Ovary (tissue), 7 donors: ENCODE measurements at regions not wholly inside any gene's neighbourhood (a gene's known extent, or its start where the extent isn't known, plus 50 kb on each side); places are given as distances from the start of the nearest gene placed in this dataset.

Source experiments
- DNase-seq, 5 donors: peaks; one replicate each; pipeline ENCODE4 v3.0.0-alpha.2; 2019 to 2020
- H3K27ac ChIP-seq, 2 donors: fragments of 200-600 bp; one replicate each; pipeline versions ENCODE4 v1.5.1 to v1.8.0; 2019 to 2022
- H3K27me3 ChIP-seq: fragments of 200-600 bp; one replicate; pipeline ENCODE4 v1.8.0; 2022
- H3K36me3 ChIP-seq: fragments of 200-600 bp; sonication (generic); one replicate; pipeline ENCODE4 v1.5.1; 2019
- H3K4me1 ChIP-seq: one replicate; pipeline ENCODE4 v1.8.1; 2013; ENCODE audit warnings: mild to moderate bottlenecking, moderate library complexity; ENCODE audit not compliant: insufficient read depth
- H3K4me3 ChIP-seq: fragments of 200-600 bp; sonication (generic); one replicate; pipeline ENCODE4 v1.5.1; 2017
- H3K9me3 ChIP-seq, 2 donors: fragments of 200-600 bp in 1 of 2; sonication (generic) in 1 of 2; one replicate each; pipeline versions ENCODE4 v1.5.1 to v1.8.1; 2013 to 2019; ENCODE audit warnings: mild to moderate bottlenecking in 1 of 2, moderate library complexity in 1 of 2
- EP300 ChIP-seq: sonication (generic); formaldehyde crosslinking; IDR thresholded peaks from one replicate; pipeline ENCODE4 v1.6.1; 2017; ENCODE audit warnings: antibody characterized with exemption
- POLR2A ChIP-seq: fragments of 450-650 bp; IDR thresholded peaks from one replicate; pipeline ENCODE4 v1.6.1; 2017; ENCODE audit warnings: antibody characterized with exemption, mild to moderate bottlenecking, moderate library complexity
- WGBS, 3 donors: extraction: QIAGEN DNeasy Blood & Tissue Kit in 1 of 3; methylation state at CpG; one replicate each; pipeline versions ENCODE4 v1.1.5 to v1.1.7; 2013 to 2017; 5-methylcytosine and 5-hydroxymethylcytosine counted together
- intact Hi-C, 4 donors: fragments of 100-400 bp; cut with DNase I; formaldehyde crosslinking; loops; one replicate each; pipeline versions ENCODE4 v1.11.0 to v1.15.1; 2022 to 2023
- TF ChIP-seq, protein P1 (sequence below), 3 donors: fragments of 450-650 bp in 2 of 3; fragments of 200-600 bp in 1 of 3; IDR thresholded peaks; one replicate each; pipeline versions ENCODE4 v1.5.1 to v1.8.0; 2016 to 2022; ENCODE audit warnings: antibody characterized with exemption in 3 of 3, mild to moderate bottlenecking in 1 of 3
- donor health status: DM: no; HTN: no; CAD: no; lungs with moderate emphysema.
- donor health status: DM: no; HTN: no; CAD: no.
- donor health status: Bipolar disorder and iron deficiency.
- donor health status: DM: no; HTN: no; CAD: no.
- donor health status: DM: yes; HTN: yes; CAD: no.

- intact Hi-C loops: loop anchor here in 3 of 4 donors (10.0 kb wide), 3 partner anchors 79 to 229 kb away; partner anchors contain the start of gene BOC (in 1 of the 3)
- Histone ChIP-seq H3K27me3 (no peaks in the 10 kb centered on the region), H3K4me1 (peaks cover 4% of the 10 kb centered on the region), H3K9me3 (no peaks in the 10 kb centered on the region), H3K36me3 (no peaks in the 10 kb centered on the region), H3K27ac (no peak overlapping the region), H3K4me3 (no peak overlapping the region)
- 77 to 89% (median 81%) methylated on average over 5 of the region's 5 CpGs for WGBS, 3 donors
- TF ChIP-seq, protein P1, sequence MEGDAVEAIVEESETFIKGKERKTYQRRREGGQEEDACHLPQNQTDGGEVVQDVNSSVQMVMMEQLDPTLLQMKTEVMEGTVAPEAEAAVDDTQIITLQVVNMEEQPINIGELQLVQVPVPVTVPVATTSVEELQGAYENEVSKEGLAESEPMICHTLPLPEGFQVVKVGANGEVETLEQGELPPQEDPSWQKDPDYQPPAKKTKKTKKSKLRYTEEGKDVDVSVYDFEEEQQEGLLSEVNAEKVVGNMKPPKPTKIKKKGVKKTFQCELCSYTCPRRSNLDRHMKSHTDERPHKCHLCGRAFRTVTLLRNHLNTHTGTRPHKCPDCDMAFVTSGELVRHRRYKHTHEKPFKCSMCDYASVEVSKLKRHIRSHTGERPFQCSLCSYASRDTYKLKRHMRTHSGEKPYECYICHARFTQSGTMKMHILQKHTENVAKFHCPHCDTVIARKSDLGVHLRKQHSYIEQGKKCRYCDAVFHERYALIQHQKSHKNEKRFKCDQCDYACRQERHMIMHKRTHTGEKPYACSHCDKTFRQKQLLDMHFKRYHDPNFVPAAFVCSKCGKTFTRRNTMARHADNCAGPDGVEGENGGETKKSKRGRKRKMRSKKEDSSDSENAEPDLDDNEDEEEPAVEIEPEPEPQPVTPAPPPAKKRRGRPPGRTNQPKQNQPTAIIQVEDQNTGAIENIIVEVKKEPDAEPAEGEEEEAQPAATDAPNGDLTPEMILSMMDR (IDR thresholded peaks at IDR 0.05): no peak
- TF ChIP-seq EP300: no peak
- TF ChIP-seq POLR2A: no peak
- DNase-seq: no peak
These were observed 65.2 kb downstream of the GTPBP8 start for GRCh38 chr3:113055961-113056360.

- Histone ChIP-seq H3K27me3 (no peaks in the 10 kb centered on the region), H3K36me3 (no peaks in the 10 kb centered on the region), H3K4me1 (peaks cover 2% of the 10 kb centered on the region), H3K9me3 (no peaks in the 10 kb centered on the region), H3K27ac (no peak overlapping the region), H3K4me3 (no peak overlapping the region)
- WGBS, 3 donors: 9 to 11% (median 11%) methylated on average over 3 of the region's 3 CpGs
- DNase-seq: no peak
- no peak for TF ChIP-seq POLR2A
- TF ChIP-seq, protein P1 (IDR thresholded peaks at IDR 0.05): no peak
- TF ChIP-seq EP300: no peak
- intact Hi-C loops: loop anchor here in 3 of 4 donors (10.0 kb wide), 3 partner anchors 78 to 228 kb away; partner anchors contain the start of gene BOC (in 1 of the 3)
These were observed 66.3 kb downstream of the GTPBP8 start for GRCh38 chr3:113057117-113057516.

DNA sequence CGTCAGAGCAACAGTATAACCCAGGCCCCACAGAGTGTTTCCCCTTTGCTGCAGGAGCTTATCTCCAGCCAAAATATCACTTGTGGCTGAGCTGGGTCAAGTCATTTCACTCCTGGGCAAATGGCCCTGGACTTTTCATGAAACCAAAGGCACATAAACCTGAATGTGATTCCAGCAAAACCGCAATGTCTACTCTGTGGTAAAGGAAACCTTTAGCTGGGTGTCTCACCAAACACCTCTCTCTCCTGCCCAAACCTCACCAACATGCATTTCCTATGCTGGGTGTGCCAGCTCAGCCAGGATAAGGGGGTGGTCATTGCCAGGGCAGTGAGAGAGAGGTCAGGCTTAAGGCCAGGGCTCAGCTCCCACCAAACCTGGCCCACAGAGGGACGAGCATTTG is 67.4 kb downstream of the GTPBP8 start:
- H3K27ac ChIP-seq: no peak overlapping the region
- TF ChIP-seq EP300 (no peak), POLR2A (no peak)
- TF ChIP-seq, protein P1 (IDR thresholded peaks at IDR 0.05): no peak
- no peaks in the 10 kb centered on the region for H3K27me3 ChIP-seq
- 88 to 95% (median 93%) methylated on average over 3 of the region's 3 CpGs for WGBS, 3 donors
- H3K4me3 ChIP-seq: no peak overlapping the region
- no peak for DNase-seq
- no peaks in the 10 kb centered on the region for H3K36me3 ChIP-seq
- no peaks in the 10 kb centered on the region for H3K4me1 ChIP-seq
- H3K9me3 ChIP-seq: no peaks in the 10 kb centered on the region
- intact Hi-C loops: loop anchor here in 3 of 4 donors (10.0 kb wide), 3 partner anchors 77 to 227 kb away; partner anchors contain the start of gene BOC (in 1 of the 3)

DNA sequence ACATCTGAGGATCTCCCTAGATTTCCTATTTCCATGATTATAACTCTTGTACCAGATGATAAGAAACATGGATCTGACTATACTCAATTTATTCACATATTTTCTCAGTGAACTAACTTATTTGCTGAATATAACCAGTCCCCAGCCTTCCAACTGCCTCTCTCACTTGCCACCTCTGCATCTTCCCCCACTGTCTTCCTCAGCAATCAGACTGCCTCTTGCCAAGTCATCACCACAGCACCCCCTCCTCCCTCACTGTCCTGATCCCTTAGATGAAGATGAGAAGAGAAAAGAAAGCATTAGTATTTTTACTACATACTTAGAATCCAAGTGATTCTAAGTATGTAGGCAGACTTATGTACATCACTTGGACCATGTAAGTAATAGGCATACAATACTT is 71.9 kb downstream of the GTPBP8 start:
- TF ChIP-seq POLR2A (no peak), EP300 (no peak)
- TF ChIP-seq, protein P1 (IDR thresholded peaks at IDR 0.05): no peak
- intact Hi-C loops: loop anchor here in 2 of 4 donors (10.0 kb wide), 2 partner anchors 52 to 62 kb away; no protein-coding TSS in a partner anchor
- Histone ChIP-seq H3K27ac (no peak overlapping the region), H3K9me3 (no peaks in the 10 kb centered on the region), H3K36me3 (no peaks in the 10 kb centered on the region), H3K27me3 (no peaks in the 10 kb centered on the region), H3K4me3 (no peak overlapping the region), H3K4me1 (peaks cover 2% of the 10 kb centered on the region)
- no peak for DNase-seq
